Choroid plexus epithelial cell (primary cell): ENCODE measurements at regions not wholly inside any gene's neighbourhood (a gene's known extent, or its start where the extent isn't known, plus 50 kb on each side); places are given as distances from the start of the nearest gene placed in this dataset.

Experiments
- DNase-seq: peaks from one replicate; pipeline ENCODE4 v3.0.0-alpha.2; 2010; ENCODE audit warnings: low read depth
- H3K4me3 ChIP-seq: 2 replicates; pipeline ENCODE4 v1.5.1; 2011; ENCODE audit warnings: low read depth, mild to moderate bottlenecking, control low read depth, low read length, moderate library complexity
- TF ChIP-seq, protein P1 (sequence below): conservative IDR thresholded peaks from 2 replicates; pipeline ENCODE4 v1.5.1; 2011; ENCODE audit warnings: low read depth, mild to moderate bottlenecking, control low read depth, inconsistent platforms, low read length, moderate library complexity

DNA sequence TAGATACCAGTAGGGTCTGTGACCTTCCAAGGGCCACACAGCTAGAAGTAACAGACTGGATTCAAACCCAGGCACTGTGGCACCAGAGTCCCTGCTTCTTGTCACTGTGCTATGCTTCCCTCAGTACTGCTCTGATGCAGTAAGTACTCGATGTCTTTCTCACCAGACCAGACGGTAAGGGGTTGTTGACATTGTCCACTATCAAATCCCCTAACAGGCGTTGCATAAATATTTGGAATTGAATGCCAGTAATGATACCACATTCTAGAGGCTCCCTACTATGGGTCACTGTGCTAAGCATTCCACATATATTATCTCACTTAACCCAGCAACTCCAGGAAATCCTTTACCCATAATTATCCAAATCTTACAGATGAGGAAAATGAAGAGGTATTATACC lies 223.1 kb downstream of the C1D start:
- TF ChIP-seq, protein P1, sequence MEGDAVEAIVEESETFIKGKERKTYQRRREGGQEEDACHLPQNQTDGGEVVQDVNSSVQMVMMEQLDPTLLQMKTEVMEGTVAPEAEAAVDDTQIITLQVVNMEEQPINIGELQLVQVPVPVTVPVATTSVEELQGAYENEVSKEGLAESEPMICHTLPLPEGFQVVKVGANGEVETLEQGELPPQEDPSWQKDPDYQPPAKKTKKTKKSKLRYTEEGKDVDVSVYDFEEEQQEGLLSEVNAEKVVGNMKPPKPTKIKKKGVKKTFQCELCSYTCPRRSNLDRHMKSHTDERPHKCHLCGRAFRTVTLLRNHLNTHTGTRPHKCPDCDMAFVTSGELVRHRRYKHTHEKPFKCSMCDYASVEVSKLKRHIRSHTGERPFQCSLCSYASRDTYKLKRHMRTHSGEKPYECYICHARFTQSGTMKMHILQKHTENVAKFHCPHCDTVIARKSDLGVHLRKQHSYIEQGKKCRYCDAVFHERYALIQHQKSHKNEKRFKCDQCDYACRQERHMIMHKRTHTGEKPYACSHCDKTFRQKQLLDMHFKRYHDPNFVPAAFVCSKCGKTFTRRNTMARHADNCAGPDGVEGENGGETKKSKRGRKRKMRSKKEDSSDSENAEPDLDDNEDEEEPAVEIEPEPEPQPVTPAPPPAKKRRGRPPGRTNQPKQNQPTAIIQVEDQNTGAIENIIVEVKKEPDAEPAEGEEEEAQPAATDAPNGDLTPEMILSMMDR, result no peak
- peak; percentile 39 for DNase-seq
- no peak overlapping the region for H3K4me3 ChIP-seq

- H3K4me3 ChIP-seq, result no peak overlapping the region
- peak; percentile 90 for DNase-seq
- TF ChIP-seq, protein P1, result peak; percentile 98
Measured at GRCh38 chr2:67840460-67841068, 222.2 kb downstream of the C1D start.

GRCh38 chr2:67841711-67842110 lies 221.1 kb downstream of the C1D start:
- DNase-seq, result no peak
- H3K4me3 ChIP-seq, result no peak overlapping the region
- TF ChIP-seq, protein P1, result no peak

DNA sequence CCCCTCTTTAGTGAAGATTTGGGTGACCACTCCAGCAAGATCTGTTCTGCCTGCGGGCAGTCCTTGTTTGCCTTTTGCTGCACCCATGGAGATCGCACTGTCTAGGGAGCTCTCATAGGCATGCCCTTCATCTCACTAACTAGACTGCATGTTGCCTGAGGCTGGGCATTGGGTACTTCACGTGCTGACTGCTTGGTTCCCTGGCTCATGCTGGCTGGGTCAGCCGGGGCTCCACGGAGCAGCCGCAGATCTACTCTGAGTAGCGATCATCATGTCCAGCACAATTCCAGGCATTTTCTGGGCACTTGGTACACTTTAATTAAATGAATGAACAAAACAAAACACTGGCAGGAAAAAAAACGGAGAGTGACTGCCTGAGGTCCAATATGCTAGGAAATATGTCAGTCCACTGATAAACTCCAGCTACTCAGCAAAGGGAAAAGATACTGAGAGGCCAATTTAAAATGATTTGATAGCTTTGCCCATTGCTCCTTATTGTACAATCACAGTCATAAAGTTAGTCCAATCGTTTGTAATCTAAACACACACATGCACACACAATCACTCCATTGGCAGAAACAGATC lies 220.3 kb downstream of the C1D start:
- no peak for DNase-seq
- no peak overlapping the region for H3K4me3 ChIP-seq
- TF ChIP-seq, protein P1, result no peak

GRCh38 chr2:67844024-67844540 lies 218.7 kb downstream of the C1D start:
- H3K4me3 ChIP-seq, result no peak overlapping the region
- no peak for DNase-seq
- TF ChIP-seq, protein P1, result no peak

GRCh38 chr2:67845621-67846369 lies 217.0 kb downstream of the C1D start:
- peak overlapping the region; percentile 15 for H3K4me3 ChIP-seq
- peak; percentile 67 for DNase-seq
- TF ChIP-seq, protein P1, result no peak
